Bronchial epithelial cell (primary cell): ENCODE measurements at regions not wholly inside any gene's neighbourhood (a gene's known extent, or its start where the extent isn't known, plus 50 kb on each side); places are given as distances from the start of the nearest gene placed in this dataset.

ENCODE experiments used
- DNase-seq: peaks from one replicate; pipeline ENCODE4 v3.0.0-alpha.2; 2010; ENCODE audit warnings: low read depth
- FAIRE-seq: peaks from 2 replicates; lab custom pipeline; 2011; peaks lifted over from hg19 to GRCh38; lab: Jason Lieb, UNC
- H3K27me3 ChIP-seq: 2 replicates; pipeline ENCODE4 v1.5.1; 2011; ENCODE audit warnings: low read length; ENCODE audit not compliant: control insufficient read depth, insufficient read depth
- H3K36me3 ChIP-seq: 2 replicates; pipeline ENCODE4 v1.5.1; 2011; ENCODE audit warnings: low read length; ENCODE audit not compliant: control insufficient read depth, insufficient read depth
- H3K4me3 ChIP-seq: 2 replicates; pipeline ENCODE4 v1.5.1; 2011; ENCODE audit warnings: mild to moderate bottlenecking, low read depth, low read length, control low read depth
- CTCF ChIP-seq: IDR thresholded peaks from 2 replicates; pipeline ENCODE4 v1.5.1; 2011; ENCODE audit warnings: mild to moderate bottlenecking, moderate library complexity, low read length, control low read depth, inconsistent platforms; ENCODE audit not compliant: insufficient read depth, severe bottlenecking

DNA sequence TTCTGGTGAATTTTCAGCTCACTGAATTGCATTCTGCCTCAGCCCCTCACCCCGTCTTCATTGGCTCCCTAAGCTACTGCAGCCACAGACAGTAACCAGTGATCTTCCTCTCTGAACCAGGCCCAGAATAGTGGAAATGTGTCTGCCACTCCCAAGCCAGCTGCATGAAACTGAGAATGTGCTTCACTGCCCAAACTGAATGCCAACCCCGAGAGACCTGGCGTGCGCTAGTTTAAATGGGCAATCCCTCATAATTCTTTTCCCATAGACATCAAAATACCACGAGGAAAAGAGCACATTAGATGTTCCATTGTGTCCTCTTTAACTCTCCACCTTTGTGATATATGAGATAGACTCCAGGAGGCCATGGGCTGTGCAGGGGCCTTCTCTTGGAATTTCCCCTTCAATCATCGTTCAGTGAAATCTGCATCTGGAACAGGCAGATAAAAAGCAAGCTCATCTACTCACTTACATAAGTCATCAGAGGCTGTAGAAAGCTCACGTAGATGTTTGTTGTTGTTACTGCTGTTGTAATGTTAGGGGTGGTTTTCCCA lies 320.2 kb downstream of the NFIB start:
- no peak for TF ChIP-seq CTCF
- Histone ChIP-seq H3K27me3 (no peaks in the 10 kb centered on the region), H3K36me3 (no peaks in the 10 kb centered on the region), H3K4me3 (no peak overlapping the region)
- DNase-seq (no peak), FAIRE-seq (no peak)

- FAIRE-seq (peak; percentile 18), DNase-seq (peak; percentile 90)
- no peak for TF ChIP-seq CTCF
- Histone ChIP-seq H3K4me3 (no peak overlapping the region), H3K36me3 (no peaks in the 10 kb centered on the region), H3K27me3 (no peaks in the 10 kb centered on the region)
These were observed 321.5 kb downstream of the NFIB start for GRCh38 chr9:13992138-13993088.

GRCh38 chr9:13991395-13991794 lies 322.5 kb downstream of the NFIB start:
- no peaks in the 10 kb centered on the region for H3K27me3 ChIP-seq
- FAIRE-seq (peak; percentile 32), DNase-seq (no peak)
- TF ChIP-seq CTCF, result no peak
- no peaks in the 10 kb centered on the region for H3K36me3 ChIP-seq
- no peak overlapping the region for H3K4me3 ChIP-seq

- H3K4me3 ChIP-seq, result no peak overlapping the region
- DNase-seq (no peak), FAIRE-seq (no peak)
- no peak for TF ChIP-seq CTCF
- H3K36me3 ChIP-seq, result no peaks in the 10 kb centered on the region
- H3K27me3 ChIP-seq, result no peaks in the 10 kb centered on the region
These were observed 322.9 kb downstream of the NFIB start for GRCh38 chr9:13990994-13991393.

GRCh38 chr9:13990331-13990730 lies 323.6 kb downstream of the NFIB start:
- no peak overlapping the region for H3K4me3 ChIP-seq
- DNase-seq (no peak), FAIRE-seq (no peak)
- no peak for TF ChIP-seq CTCF
- H3K27me3 ChIP-seq, result no peaks in the 10 kb centered on the region
- no peaks in the 10 kb centered on the region for H3K36me3 ChIP-seq
